ENCODE measurements at regions not wholly inside any gene's neighbourhood (a gene's known extent, or its start where the extent isn't known, plus 50 kb on each side); places are given as distances from the start of the nearest gene placed in this dataset.

DNA sequence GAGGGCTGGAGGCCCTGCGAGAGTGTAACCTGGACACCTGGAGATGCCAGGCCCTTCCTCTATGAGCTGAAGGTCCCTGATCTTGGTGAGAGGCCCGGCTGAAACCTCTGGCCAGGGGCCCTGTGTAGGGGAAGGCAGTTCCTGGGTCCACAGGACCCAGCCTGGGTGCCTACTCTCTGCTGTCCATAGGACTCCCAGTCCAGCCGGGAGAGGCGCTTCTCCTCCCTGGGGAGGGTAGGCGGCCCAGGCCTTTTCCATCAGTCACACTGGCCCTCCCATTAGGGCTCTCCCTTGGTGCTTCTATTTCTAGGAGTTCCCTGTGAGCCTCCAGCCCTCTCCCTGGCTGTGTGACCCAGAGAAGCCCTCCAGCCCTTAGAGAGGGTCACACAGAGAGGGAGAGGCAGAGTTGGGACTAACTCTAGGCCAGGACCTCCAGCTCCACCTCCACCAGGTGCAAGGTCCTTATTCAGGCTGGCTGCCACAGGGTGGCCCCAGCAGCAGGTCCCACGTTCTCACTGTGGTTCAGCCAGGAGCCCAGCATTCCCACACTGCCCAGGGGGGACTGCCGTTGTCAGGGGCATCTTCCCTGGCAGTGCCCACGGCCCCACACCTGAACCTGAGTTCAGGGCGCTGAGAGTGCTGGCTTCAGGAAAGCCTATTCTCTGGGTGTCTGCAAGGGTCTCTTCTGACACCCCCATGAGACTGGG is 146.8 kb downstream of the SMAD6 start:
- DNase-seq: no peak

DNA sequence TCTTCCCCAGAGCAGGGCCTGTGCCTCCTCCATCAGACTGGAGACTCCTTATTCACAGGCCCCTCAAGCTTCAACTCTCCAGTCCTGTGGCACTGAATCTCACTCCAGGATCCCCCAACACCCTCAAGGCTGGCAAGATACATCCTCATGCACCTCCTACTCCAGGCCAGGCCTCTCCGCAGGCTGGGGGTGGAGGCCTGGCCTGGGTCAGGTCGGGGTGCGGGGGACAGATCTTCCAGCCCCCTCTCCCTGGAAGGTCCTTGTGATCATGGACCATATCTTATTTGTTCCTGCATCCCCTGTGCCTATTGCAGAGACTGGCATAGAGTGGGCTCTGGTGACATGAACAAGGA is 147.3 kb downstream of the SMAD6 start:
- DNase-seq: no peak

DNA sequence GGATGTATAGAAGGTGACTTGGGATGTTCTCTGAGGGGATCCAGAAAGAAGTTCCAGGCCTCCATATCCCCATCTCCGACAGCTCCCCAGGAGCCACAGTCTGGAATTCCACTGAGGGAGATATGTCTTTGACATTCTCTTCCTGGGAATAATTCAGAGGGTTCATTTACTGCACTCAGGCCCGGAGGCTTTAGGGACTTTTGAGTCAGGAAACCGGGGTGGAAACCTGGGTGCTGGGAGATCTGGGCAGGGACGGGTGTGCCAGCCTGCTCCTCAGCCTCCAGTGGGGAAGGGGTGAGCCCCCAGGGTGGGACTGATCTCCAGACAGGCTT is 147.7 kb downstream of the SMAD6 start:
- no peak for DNase-seq

DNA sequence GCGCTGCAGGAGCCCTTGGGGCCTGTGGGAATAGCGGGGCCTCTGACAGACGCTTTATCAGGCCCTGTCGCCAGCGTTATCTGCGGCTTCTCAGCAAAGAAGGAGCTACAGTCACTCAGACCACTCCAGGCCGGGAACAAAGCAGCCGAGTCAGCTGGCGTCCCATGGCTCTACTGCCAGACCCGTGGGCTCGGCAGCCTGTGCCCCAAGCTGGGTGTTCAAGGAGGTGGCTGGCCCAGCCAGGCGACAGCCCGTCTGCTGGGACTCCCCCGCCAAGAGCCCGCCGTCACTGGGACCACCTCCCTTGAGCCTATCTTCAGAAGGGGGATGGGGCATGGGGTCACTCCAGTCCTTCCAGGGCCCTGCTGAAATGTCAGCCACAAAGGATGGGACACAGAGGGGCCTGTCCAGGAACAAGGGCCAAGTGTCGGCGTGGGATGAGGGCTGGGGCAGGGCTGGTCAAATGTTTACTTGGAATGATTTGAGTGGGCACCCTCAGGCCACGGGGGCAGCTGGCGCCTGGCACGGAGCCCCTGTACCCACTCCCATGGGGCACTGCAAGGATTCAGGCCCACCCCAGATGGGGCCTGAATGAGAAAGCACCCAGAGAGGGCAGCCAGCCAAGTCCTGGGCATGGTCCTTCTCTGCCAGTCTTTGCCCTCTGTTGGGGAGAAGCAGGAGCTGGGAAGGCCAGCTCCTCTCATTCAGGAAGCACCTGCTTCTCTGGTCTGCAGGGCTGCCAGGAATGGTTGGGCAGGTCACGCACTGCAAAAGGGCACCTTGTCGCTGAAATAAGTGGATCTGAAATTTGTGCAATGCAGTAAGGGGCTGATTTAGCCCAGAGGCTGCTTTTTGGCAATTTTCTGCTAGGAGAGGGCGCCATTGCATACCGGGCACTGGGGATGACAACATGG is 148.3 kb downstream of the SMAD6 start:
- no peak for DNase-seq

DNA sequence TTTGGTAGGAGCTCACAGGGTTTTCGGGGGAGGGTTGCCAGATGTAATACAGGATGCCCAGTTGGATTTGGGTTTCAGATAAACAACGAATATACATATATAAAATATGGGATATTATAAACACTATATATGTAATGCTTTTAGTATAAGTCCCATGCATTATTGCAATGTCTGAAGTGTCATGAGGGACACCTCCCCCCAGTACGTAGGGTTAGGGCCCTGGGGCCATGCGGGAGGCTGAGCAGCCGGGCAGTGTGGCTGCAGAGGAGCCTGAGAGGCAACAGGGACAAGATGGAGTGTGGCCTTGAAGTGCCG is 148.9 kb downstream of the SMAD6 start:
- DNase-seq: no peak

DNA sequence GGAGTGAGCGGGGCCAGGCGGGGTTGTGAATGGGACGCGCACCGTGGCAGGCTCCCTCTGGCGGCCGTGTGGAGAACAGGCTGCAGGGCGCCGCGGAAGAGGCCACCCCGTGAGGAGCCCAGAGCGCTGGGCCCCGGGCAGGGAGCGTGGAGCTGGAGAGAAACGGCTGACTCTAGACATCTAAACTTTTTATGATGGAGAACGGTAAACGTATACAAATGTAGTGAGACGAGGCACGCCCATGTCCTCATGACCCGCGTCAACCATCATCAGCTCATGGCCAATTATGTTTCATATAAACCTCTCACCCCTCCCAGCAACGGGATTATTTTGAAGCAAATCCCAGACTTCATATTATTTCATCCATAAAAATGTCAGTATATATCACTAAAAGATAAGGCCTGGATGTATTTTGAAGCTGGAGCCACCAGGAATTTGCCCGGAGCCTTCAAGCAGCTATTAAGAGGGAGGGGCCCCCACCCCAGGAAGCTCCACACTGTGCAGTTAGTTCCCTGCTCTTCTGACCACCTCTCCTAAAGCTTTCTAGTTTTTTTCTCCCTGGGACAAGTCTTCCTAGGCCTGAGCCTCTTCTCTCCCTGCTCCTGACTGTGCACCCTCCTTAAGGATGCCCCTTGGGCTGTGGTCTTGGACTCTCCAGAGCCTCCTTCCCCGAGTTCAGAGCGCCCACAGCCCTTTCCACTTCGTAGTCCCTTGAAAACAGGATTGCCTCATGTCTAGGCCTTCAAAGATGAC is 149.5 kb downstream of the SMAD6 start:
- peak; percentile 88 for DNase-seq

DNA sequence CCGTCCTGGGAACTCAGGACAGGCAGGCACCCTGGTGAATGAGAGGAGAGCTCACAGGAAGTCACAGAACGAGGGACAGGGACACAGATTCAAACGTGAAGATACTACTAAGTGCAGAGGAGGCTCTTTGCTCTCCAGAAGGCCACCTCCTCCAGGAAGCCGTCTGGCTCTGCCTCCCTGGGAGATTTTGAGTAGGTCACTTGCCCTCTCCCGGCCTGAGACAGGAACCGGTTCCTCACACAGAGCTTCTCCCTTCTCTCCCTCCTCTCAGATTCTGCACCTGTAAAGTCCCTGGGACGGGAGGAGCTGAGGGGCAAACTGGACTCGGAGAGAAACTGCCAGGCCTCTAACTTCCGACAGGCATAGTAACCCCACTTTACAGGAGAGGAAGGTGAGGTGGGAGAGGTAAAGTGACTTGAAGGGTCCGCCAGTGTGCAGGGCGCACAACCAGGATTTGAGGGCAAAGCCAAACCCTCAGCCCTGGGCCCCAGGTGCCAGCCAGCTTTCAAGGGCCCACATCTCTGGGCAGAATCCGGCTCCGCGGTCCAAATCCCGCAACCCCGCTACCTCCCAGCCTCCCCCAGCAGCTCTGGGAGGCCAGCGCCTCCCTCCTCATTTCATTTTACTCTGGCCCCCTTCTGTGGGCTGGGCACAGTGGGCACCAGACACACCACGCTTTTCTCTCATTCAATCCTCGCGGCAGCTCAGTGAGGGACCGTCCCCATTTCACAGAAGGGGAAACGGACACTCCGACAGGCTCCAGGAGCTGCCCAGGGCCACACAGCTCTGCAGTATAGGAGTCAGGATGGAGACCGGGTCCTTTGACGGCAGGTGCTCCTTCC is 150.2 kb downstream of the SMAD6 start:
- DNase-seq: no peak

DNA sequence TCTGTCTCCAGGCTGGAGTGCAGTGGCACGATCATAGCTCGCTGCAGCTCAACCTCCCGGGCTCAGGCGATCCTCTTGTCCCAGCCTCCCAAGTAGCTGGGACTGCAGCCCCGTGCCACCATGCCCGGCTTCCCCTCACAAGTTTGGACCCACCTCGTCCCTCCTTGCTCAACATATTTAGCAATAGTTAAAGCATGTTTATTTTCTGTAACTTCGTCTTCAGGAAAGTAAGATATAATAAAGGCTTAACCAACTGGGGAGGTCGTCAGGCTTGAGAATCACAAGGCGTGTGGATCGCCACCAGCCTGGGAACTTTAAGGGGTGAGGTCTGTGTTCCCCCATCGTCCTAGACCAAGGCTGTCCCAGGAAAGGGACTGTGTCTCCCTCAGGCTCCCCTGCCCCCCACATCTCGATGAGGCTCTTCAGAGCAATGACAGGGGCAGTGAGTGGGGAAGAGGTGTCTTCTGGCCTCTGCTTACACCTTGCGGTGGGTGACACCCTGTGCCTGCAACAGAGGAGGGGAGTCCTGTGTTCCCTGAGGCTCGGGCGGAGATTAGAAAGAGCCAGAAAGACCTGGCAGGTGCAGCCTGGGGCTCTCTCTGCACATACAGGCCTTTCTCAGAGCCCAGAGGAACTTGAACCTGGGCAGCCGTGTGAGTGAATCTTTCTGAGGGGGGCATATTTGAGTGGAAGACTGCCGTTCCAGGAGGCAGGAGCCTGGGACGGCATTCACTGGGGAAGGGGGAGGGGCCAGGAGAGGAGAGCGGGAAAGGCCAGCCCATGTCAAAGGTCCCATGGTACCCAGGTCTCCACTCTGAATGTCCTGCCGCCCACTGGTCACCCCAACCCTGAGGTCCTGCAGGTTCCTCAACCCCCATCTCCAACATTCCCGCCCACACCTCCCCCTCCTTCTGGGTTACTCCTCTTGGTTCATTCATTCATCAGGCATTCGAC is 152.3 kb downstream of the SMAD6 start:
- no peak for DNase-seq

DNA sequence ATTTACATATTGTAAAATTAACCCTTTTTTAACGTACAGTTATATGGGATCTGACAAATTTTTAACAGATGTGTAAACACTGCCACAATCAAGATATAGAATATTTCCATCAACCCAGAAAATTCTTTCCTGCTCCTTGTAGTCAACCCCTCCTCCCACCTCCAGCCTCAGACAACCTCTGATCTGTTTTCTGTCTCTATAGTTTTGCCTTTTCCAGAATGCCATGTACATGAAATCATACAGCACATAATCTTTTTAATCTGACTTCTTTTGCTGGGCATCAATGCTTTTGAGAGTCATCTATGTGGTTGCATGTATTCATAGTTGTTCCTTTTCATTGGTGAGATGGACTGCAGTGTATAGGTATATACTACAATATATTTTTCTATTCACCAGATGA is 153.0 kb downstream of the SMAD6 start:
- DNase-seq: no peak

DNA sequence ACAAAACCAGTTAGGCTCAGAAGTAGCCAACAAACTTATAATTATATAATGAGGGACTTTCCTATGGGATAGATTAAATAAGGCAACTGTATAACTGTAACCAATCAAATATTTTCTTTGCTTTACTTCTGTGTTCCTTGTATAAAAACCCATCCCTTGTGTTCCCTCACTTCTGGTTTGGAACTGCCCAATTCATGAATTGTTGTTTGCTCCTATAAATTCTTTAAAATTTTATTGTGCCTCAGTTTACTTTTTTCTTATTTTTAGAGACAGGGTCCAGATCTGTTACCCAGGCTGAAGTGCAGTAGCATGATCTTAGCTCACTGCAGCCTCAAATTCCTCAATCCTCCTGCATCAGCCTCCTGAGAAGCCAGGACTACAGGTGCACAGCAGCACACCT is 155.7 kb downstream of the SMAD6 start:
- DNase-seq: no peak

DNA sequence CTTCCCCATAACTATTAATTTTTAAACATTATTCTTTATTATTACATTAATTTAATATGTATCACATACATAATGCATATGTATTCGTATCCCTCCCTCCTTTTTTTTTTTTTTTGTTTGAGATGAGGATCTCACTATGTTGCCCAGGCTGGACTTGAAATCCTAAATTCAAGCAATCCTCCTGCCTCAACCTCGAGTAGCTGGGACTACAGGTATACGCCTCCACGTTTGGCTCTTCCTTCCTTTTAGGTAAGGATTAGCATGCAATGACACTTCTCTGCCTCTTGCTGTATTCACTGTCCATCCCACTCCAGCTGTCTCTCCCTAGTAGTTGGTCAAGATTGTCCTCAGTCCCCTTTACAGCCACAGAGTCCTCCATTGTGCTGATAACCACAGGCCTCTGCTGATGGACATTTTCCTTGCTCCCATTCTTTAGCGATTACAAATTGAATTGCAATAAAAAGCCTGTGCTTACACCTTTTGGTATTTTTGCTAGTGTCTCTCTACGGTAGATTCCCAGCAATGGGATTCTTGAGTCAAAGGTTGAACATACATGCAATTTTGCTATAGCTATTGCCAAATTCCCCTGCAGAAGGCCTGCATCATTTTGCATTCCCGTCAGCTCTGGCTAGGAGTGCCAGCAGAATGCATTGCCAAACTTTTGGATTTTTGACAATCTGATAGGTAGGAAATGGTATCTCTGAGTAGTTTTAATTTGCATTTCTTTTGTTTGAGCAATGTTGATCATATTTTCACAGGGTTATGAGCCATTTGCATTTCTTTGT is 156.6 kb downstream of the SMAD6 start:
- no peak for DNase-seq

DNA sequence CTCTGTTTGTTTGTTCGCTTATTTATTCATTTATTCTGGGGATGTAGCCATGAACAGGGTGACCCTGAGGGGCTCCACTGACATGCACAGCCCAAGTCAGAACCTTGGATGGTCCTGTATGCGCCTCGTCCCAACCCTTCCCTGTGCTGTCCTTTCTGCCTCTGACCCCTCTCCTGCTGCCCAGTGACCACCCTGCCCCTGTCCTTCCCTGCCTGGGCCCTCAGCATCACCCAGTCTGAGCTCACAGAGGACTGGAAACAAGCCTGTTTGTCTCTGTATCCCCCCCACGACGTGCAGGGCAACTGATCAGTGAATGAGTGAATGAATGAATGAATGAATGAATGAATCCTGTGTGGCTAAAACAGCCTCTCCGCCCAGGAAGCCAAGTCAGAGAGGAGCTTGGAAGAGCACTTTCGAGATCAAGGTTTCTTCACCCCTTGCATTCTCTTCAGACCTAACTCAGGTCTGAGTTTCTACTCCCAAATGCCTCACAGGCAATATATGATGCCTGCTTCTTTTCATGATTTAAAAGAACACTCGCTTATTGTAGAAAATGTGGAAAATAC is 157.7 kb downstream of the SMAD6 start:
- no peak for DNase-seq

DNA sequence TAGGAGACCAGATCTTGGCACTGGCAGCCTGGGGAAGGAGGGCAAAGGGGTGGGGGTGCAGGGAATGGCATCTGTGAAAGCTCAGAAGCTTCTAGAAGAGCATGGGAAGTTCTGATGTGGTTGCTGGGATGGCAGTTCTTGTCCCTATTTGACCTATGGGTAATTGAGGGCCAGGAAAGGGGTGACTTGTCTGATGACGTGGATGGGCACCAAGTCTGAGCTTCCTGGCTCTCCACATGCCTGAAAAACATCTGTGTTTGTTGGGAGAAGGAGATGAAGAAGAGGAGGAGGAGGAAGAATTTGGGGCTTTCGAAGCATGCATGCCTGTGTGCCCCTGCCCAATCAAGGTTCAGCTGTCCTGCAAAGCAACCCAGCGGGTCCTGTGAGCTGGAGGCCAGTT is 158.8 kb downstream of the SMAD6 start:
- DNase-seq: no peak

DNA sequence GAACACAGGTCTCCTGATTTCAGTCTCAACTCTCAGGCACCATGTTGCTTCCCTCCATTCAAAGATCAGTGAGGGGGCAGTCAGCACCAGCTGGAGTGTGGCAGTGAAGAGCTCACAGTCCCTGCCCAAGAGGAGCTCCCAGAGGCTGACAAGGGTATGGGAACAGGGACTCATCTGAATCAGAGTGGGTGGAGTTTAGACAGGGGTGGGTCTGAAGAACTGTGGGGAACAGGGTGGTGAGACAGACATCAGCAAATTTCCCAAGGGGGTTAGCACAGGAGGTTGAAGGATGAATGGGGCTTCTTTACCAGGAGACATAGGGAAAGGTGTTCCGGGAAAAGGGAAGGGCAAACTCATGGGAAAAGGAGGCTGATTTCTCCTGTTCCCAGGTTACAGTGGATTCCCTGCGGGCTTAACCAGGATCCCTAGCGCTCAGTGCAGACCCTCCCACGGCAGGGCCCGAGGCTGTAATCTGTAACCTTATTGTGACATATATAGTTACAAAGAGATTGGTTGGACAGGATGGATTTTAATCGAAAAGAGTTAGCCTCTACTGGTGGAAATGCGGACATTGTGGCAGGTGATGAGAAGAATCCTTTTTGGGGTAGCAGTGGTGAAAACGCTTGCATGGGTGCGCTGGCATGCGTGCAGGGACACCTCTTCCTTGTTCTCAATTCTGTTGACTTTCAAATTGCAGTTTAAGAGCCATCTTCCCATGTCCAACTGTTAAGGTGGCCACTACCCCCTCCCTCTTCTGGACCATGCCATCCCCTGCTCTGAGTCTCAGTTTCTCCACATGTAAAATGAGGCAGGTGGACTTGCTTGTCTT is 160.3 kb downstream of the SMAD6 start:
- no peak for DNase-seq

DNA sequence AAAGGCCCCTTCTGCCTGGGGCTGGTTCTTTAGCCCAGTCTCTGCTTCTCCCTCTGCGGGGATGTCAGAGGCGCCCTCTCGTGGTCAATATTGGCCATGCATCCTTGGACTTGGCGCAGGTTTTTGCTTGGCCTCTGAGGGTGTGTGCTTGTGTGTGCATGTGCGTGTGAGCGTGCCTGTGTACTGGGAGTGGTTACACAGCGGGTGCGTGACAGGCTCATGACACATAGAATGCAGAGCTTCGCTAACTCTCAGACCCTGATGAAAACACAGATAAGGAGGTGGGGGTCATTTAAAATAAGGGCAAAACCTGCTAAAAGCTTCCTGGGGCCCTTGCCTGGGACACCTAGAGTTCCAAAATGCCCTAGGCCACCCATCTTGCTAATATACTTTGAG is 160.9 kb downstream of the SMAD6 start:
- DNase-seq: peak; percentile 82

DNA sequence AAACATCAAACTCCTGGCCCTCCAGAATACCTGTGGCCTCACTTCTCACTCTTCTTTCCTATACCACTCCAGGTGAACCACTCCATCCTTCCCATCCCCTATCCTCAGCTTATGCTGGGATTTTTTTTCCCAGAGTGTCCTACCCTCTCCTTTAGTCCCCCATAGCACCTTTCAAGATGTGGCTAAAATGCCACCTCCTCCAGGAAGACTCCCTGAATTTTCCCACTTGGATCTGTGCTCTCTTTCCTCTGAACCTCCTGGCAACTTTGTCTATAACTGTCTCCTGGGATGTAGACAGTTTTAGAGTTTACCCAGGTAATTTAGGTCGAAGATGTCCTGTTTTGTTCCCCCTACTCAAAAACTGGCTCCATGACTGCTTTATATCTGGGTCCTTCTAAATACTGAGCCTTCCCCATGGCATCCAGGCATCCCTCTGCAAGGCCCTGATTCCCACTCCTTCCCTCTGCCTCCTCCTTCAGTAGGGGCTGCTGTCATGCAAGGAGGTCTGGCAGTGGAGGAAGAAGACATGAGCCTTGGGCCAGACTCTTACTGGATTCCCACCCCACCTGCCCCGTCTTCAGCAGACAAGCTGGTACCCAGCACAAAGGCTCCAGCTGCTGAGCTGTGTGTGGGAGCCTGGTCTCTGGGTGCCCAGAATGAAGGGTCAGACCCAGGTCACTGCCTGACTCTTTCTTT is 161.5 kb downstream of the SMAD6 start:
- DNase-seq: no peak

DNA sequence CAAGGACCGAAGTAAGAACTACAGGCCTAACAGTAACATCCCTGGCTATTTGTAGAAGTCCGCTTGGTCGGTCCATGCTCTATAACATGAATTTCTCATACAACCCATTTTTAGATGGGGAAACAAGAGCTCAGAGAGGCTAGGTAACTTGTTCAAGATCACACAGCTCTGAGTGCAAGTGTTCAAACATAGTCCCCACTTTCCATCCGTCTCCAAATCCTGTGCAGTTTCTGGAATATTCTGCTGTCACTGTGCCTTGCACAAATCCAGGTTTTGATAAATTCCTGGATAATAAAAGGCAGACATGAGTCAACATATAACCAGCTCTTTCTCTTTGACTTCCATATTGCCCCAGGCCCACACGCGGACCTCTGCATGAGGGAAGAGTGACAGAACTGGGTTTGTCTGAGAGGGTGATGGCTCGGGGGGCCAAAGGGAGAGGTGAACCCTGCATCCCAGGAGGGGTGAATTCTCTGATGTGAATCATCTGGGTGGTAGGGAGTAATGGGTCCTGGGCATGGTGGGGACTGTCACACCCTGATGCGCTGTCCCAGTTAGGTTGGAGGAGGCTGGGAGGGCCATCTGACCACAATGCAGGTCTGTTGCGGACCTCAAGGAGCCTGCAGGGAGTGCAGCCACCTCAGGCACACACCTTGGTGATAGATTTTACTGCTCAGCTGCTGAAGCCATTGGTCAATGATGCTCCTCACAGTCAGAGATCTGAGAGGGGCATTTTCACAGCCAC is 162.2 kb downstream of the SMAD6 start:
- DNase-seq: no peak

DNA sequence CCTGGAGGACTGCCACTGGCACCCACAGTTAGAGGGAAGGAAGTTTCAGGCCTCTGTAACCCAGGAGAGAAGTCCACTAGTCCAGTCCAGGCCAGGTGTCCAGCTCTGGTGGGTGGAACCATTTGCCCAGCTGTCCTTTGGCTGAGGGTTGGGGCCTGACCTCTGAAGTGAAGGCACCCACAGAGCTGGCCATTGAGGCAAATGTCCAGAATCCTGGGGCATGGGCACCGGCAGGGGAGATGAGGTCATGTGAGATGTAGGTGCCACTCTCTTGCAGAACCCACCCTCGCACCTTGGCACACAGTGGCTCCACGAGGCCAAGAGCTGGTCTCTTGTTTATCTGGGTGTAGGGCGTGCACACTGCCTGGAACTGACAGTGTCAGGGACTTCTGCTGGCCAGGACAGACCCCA is 162.8 kb downstream of the SMAD6 start:
- DNase-seq: no peak

Data from stimulated activated CD4-positive, alpha-beta T cell treated with anti-CD3 and anti-CD28 coated beads, Interleukin-15, amount 100 ng/mL, for 24 hours (primary cell).